ENCODE measurements at regions not wholly inside any gene's neighbourhood (a gene's known extent, or its start where the extent isn't known, plus 50 kb on each side); places are given as distances from the start of the nearest gene placed in this dataset.
"Not testable (repeated sequence)": the region's sequence is repeated elsewhere in the genome, so short reads cannot be mapped to it uniquely, and the experiment has no call there.

DNA sequence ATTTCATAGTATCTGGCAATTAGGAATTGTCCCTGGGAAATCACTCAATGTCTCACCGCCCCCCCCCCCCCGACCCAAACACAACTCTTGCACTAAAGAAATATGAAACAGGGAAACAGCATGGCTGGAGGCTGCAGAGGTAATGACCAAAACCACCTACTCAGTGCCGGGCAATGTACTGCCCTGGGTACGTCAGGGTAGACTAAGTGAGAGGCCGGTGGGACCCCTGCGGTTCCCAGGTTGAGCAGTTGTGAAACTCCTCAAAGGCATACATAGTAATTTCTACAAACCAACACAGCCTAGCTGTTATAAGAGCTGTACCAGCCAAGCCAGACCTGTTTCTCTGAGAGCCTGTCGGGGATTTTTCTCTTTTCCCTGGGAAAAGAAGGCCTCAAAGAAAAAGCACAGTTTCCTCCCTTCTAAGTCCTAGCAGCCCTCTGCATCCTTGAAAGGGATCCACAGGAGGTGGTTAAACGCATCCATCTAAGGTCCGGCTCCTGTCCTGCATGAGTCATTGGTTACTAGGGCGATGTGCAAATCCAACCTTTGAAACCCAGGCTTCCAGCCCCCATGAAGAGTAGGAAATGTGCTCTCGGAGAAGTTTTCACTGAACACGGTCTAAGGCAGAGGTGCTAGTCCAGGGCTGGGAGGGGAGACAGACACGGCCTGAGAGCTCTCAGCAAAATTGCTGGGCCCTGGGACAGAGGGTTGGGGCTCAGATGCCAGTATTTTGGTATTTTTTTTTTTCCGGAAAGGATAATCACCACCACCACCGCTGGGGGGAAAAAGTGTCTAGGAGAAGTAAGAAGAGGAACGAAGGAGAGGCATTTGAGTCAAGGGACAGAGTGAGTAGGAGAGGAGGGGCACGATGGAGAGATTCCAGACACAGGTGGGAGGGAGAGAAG is 172.8 kb downstream of the ATP6V0E2 start:
- not testable (repeated sequence) for DNase-seq (ENCODE audit: low read depth)

DNA sequence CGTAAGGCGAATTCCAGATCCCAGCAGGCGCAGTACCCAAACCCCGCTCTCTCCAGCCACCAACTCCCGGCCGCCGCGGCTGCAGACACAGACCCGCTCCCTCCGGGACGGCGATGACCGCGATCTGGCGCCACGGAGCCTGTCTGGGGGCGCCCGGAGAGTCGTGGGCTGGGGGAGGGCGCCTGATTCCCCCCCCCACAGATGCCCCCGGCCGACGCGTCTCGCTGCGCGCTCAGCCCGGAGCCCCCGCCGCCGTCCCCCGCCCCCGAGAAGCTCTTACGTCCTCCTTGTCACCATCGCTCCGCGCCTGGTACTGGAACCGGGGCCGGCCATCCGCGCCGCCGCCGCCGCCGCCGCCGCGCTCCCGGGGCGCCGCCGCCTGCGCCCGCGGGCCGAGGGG is 173.6 kb downstream of the ATP6V0E2 start:
- DNase-seq (ENCODE audit: low read depth) = not testable (repeated sequence)

DNA sequence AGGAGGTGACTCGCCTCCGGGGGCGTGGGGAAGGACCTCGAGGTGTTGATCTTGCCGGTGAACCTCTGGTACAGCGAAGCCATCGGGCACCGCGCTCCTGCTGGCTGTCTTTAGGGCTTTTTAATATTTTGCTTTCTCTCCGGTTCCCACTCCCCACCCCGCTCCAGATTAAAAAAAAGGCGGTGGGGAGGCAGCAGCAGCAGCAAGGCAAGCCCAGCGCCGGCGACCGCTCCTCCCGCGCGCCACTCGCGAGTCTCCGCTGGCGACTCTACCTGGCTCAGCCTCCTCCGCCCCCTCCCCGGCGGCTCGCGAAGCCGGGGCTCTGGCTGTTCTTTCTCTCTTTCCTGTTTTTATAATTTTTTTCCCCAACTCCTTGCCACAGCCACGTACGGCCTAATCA is 174.0 kb downstream of the ATP6V0E2 start:
- not testable (repeated sequence) for DNase-seq (ENCODE audit: low read depth)

DNA sequence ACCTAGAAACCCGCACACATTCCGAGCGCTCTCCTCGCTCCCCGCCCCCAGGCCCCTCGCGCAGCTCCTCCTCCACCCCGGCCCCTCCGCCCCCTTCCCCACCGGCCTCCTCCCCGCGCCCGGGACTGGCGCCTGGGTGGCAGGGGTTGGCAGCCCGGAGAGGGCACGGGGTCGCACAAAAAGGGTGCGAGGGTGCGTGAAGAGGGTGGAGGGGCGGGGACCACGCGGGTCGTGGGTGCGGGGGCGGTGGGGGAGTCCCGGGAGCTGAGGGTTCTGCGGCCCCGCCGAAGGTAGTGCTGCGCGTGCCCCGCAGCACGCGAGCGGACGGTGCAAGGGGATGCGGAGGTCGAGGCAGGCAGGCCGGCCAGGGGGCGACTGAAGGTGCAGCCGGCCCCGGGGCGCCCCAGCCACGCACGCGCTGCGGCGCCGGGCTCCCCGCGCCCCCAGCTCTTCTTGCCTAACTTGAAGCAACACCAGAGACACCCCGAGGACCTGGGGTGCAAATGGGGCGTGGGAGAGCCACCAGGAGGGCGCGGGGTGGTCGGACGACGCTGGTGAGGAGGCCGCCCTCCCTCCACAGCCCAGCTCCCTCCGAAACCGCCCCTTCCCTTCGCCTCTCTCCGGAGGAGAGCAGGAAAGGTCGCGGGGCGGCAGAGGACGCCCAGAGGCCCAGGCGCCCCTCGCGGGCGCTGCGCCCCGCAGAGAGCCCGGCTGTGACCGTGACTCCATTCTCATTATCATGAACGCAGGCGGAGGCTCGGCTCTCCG is 174.7 kb downstream of the ATP6V0E2 start:
- not testable (repeated sequence) for DNase-seq (ENCODE audit: low read depth)

DNA sequence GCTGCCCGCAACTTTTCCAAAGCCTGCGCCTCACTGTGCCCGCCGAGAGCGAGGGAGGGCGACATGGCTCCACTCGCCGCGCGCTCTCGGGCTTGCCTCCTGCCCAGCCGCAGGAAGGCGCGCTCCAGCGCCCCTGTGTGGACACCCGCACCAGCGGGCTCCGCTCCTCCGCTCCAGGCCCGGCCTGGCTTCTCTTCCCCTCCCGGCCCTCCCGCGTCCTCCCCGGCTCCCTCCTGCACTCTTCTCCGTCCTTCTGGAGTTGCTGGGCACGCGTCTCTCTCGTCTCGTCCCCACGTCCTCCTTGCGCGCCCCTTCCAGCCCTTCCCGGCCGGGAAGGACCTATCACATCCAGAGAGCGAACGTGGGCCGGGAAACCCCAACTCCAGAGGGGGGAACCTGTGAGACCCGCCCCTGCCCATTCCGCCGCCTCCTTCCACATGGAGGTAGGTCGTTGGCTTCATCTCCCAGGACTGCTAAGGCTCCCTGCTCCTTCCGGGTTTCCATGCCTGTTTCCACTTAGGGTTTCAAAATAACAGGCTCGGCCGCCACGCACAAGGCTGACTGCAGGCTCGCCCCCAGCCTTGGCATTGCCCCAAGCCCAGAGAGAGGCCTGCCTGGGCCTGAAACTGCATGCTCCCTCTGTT is 175.4 kb downstream of the ATP6V0E2 start:
- not testable (repeated sequence) for DNase-seq (ENCODE audit: low read depth)

DNA sequence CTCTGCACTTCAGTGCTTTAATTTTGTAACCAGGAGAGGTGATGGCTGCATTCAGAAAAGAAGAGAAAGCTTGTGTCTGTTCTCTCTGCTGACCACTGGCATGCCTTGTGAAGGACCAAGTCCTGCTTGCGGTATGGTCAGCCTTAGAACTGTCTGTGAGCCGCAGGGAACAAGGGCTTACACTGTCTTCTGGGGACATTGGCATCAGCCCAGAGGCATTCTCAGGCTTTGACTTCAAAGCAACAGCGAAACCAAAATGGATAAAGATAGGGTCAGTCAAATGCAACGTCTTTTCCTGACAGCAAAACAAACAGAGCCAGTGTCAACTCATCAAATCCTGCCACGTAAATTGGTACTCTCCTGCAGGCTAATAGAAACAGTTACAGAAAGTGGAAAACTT is 179.6 kb downstream of the ATP6V0E2 start:
- DNase-seq (ENCODE audit: low read depth) = not testable (repeated sequence)

DNA sequence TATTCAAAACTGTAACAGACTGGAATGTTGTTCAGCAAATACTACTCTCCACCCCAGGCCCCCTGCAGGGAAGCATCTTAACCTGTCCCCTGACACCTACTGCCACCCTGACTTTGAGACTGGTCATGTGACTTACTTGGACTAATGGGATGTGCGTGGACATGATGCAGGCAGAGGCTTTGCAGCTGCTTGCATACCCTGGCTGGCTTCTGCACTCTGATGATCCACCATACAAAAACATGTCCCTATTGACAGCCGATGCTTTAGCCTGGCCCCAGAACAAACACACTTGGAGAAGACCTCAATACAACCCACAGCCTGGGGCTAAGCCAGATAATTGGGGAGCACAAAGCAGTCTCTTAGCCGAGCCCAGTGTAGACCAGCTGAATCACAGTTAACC is 180.5 kb downstream of the ATP6V0E2 start:
- not testable (repeated sequence) for DNase-seq (ENCODE audit: low read depth)

DNA sequence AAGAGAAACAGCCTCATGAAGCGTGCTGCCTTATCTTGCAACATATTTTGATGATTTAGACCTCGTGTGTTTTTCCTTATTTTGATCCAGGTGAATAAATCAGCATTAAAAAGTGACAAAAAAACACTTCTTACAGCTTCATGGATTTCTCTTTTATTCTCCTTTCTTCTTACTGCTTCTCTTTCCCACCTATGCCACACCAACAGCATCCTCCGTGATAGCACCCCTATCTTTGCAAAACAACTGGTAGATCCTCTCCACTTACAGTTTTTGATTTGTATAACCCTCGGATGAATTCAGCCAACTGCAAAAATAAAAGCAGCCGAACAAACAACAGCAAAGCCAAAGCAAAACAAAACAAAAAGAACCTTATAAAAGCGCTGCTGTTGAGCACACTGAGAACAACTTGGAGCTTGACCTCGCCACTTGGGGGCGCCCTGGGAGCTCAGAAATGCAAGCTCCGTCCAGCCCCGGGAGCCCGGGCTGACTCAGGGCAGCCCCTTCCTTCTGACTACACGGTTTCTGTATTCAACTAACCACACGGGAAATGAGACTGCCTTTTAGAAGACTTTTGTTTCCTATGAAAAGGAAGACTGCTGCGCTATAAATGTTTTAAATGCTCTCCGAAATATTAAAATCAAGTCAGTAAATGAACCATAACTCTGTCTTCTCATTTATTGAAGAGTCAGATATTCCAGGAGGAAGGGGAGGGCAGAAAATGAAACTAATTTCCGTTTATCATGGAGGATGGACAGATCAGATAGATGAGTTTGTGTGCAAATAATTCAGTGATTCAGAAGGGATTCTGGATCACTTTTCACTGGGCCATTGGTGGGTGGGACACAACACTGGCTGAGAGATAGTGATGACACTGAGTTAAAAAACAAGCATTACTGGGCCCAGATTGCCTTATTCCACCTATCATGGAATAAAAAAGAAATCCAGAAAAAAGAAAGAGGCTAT is 186.8 kb downstream of the ATP6V0E2 start:
- DNase-seq (ENCODE audit: low read depth) = peak; percentile 78

DNA sequence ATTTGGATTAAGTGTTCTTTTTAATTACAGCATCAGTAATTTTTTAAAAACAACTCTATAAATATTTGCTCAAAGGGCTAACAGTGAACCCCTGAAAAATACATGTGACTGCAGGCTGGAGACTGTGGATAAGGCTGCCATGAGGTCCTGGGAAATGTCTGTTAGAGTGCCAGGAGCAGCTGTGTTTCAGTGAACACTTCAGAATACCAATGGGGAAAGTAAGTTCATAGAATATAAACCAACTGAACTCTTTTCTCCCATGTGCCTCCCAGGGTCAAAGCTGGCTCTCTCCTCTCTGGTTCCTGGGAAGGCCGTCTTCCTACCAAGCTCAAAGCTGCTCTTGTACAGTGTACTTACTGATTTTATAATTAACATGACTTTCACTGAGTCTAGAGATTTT is 189.4 kb downstream of the ATP6V0E2 start:
- not testable (repeated sequence) for DNase-seq (ENCODE audit: low read depth)

DNA sequence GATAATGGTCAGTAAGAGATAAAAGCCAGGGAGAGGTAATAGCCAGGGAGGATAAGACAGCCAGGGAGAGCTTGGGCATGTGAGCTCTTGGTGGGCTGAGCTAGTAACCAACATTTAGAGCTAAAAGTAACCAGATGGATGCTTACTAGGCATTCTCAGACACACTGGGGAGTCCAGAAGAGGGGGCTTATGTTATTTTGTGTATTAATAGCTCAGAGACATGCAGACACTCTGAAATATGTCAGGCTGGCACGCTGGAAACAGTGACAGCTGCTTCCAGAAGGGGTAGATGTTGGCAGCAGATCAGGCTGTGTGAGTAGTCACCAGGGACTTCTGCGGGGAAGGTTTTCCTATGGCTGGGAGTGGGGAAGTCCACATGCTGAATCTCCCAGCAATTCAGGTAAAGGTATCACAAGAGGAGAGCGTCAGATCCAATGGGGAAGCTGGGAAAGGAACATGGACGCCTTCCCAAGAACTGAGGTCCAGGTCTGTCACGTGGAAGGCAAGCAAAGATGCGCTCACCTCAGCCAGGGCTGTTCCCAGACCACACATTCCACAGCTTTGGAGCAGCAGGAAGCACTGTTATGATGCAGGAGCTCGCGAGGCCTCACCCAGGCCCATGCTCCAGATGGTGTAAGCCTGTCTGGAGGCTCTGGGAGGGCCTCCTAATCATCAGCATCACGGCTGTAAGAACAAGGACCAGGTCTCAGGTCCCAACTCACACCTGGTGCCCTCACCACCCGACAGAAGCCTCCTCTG is 196.0 kb downstream of the ATP6V0E2 start:
- DNase-seq (ENCODE audit: low read depth) = not testable (repeated sequence)

DNA sequence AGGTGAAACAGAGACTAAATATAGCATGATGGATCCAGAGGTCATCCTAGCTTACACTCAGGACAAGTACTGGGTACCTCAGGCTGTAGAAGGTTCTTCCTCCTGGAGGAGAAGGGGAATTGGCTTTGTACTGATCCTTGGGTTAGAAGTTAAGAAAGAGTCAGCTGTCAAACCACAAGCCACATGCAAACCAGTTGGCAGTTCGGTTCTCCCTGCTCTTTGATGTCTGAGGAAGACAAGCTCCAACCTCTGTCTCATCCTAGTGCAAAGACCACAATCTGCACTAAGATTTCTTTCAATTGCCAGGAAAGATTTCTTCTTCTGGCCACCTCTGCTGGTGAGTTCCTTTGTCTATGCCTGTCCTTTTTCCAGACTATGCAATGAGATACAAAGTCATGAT is 203.8 kb downstream of the ATP6V0E2 start:
- not testable (repeated sequence) for DNase-seq (ENCODE audit: low read depth)

DNA sequence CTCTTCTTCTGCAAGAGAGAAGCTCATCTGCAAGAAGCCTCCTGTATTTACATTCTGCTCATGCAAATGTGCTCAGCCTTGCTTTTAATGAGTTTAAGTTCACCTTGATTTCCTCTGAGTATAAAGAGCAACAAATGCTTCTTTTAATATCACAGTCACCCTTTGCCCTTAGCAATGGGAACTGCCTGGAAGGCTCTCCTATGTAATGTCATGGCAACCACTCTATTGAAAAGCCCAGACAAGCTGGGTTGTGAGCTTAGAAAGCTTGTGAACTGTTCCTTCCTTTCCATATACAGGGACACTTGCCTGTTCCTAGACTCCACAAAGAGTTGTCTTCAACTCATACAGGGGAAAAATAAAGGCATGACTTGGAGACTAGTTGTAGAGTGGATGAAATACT is 208.1 kb downstream of the ATP6V0E2 start:
- DNase-seq (ENCODE audit: low read depth) = not testable (repeated sequence)

DNA sequence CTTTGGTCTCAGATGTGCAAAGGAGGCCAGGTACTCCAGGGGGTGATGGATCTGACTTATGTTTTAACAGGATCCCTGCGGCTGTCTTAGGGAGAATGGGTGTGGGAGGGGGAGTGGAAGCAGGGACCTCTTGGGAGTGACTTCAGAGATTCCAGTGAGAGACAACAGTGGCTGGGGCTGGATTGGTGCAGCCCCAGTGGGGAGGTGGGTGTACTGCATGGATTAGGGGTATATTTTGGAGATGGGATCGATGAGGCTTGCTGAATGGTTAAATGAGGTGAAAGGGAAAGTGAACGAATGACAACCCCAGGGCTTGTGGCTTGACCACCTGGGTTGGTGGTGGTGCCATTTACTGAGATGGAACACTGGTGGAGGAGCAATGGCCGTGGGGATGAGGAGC is 211.0 kb downstream of the ATP6V0E2 start:
- DNase-seq (ENCODE audit: low read depth) = not testable (repeated sequence)

DNA sequence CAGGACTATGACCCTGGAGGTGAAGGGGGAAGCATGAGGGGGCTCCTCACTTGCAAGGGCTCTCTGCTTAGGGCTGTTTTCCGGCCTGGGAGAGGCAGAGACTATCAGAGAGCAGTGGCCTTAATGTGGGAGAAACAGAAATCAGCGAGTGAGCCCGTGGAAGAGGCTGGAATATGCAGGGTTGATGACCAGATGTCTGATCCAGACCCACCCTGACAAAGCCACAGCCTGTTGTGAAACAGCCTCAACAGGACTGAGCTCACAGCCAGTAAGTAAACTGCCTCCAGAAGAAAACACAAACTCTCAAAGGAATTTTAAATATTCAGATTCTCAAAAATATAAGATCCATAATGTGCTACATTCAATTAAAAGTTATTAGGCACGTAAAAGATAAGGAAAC is 213.7 kb downstream of the ATP6V0E2 start:
- not testable (repeated sequence) for DNase-seq (ENCODE audit: low read depth)

DNA sequence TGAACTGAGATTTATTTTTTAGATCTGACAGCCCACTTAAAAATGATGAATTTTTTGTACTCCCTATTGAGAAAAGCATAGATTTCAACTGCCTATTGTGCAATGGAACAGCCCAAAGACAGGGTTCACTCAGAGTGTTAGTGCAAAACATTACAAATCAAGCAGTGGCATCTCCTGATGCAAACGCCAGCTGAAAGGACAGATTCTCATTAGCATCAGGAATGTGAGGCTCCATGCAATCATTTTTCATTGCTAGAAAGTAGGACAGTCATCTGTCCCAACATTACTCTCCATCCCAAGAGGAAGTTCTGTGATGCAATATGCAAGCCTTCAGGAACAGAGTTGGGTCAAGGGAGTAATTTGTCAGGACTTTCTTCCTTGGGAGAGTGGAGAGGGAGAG is 215.4 kb downstream of the ATP6V0E2 start:
- DNase-seq (ENCODE audit: low read depth) = not testable (repeated sequence)

DNA sequence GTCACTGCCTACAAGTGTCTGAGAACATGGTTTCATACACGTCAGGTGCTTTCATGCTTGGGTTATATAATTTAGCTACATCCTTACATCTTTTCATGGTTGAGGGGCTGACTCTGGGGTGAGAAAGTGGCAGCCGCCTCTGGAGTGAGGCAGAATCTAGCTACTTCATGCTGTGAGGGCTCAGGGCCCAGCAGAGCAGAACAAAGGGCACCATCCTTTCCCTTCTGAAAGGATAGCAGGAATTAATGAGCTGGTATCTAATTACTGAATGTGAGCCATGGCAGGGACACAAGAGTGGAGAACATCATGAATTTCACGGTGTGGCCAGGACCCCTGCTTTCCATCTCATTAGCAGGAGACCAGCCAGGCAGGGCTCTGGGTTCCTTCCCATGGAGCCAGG is 217.0 kb downstream of the ATP6V0E2 start:
- not testable (repeated sequence) for DNase-seq (ENCODE audit: low read depth)

DNA sequence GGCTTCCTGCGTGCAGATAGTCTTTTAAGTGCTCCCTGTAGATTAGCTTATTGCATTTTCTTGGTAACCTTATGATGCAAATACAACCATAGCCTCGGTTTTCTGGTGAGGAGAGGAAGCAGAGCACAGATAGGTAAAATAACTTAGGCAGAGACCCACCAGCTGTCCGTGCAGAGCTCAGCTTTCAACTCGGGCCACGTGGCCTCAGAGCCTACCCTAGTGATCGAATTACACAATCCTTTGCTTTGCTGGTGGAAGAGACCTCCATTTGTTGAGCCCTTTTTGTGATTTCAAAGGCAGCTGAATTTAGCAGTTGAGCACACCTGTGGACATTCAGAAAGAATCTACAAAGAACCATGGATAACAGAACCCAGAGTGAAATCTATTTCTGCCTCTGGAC is 220.1 kb downstream of the ATP6V0E2 start:
- not testable (repeated sequence) for DNase-seq (ENCODE audit: low read depth)

DNA sequence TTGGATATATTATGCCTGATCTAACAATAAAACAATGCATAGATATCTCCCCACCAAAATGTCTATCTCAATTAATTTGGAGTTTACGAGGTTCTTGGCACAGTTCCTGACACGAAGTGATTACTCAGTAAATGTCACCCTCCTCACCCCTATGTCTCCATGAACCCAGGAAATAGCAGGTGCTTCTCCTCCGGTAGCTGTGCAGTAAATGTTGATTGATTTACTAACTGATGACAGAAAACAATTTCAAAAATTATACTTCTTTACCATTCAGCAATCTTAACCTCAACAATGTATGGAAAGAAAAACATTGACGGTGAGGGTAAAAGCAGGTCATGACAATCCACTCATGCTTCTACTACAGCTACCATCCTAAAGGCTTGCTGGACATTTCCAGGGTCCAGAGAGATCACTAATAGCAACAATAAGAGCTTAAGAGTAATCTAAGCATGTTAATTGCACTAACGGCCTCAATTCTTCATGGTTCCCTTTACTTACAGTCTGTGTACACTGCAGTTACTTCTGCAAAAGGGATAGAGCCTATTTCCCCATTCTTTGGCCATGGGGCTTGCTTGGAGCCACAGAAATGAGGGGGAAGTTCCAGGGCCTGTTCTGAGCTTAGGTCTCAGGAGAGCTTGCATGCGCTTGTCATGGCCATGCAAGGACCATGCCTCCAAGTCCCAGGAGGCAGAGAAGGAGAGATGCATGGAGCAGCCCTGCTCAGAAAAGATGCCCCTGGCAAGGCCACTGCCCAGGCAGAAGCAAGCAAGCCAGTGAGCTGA is 222.6 kb downstream of the ATP6V0E2 start:
- not testable (repeated sequence) for DNase-seq (ENCODE audit: low read depth)

DNA sequence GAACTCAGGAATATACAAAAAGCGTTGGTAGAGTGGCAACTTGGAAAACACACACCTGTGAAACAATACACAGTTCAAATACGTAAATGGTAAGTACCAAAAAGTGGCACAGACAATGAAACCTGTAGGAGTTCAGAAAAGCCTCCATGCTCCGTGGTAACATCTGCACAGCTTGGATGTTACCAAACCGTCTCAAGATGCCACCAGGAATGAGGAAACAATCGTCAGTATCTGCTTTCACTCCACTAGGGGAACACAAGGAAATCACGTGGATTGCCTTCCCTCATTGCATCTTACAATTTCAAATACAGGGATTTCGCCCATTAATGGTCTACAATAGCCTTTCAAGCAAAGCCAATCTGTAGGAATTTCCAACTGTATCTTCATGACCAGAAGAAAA is 224.6 kb upstream of the LRRC61 start:
- DNase-seq (ENCODE audit: low read depth) = not testable (repeated sequence)

DNA sequence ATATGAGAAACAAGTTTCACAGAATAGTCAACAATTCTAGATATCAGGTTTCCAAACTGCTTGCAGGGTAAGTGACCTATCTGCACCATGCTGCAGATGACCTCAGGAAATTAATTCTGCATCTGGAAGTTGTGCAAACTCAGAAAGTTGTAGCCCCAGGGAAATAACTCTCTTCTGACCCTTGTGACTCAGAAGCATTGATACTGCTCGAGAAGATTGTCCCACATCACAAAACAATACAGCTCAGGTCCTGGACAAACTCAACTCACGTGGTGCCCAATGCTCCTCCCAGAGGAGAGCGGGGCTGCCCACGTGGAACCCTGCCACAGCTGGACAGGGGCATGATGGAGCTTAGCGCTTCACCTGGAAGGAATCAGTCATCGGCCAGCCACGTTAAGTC is 221.9 kb upstream of the LRRC61 start:
- not testable (repeated sequence) for DNase-seq (ENCODE audit: low read depth)
